Neural cell (in vitro differentiated cells): ENCODE measurements at regions not wholly inside any gene's neighbourhood (a gene's known extent, or its start where the extent isn't known, plus 50 kb on each side); places are given as distances from the start of the nearest gene placed in this dataset.
"Not testable (repeated sequence)": the region's sequence is repeated elsewhere in the genome, so short reads cannot be mapped to it uniquely, and the experiment has no call there.

ENCODE experiments used
- H2AFZ ChIP-seq: fragments of 200-600, 300-800 bp; sonication (generic), shearing (Covaris generic); 2 replicates; pipeline ENCODE4 v1.6.0; 2014; ENCODE audit warnings: low read depth, mild to moderate bottlenecking, antibody characterized with exemption, low read length, moderate library complexity
- H3F3A ChIP-seq: fragments of 200-600 bp; shearing (Covaris generic); 2 replicates; pipeline ENCODE4 v1.6.1; 2016; ENCODE audit warnings: mild to moderate bottlenecking, moderate library complexity, mixed read lengths, antibody characterized with exemption, low read length; ENCODE audit not compliant: insufficient read depth, poor library complexity, severe bottlenecking
- H3K27ac ChIP-seq: fragments of 200-600, 300-800 bp; sonication (generic), shearing (Covaris generic); 2 replicates; pipeline ENCODE4 v1.5.1; 2014; ENCODE audit warnings: mild to moderate bottlenecking, low read length, moderate library complexity
- H3K27me3 ChIP-seq: fragments of 300-800, 200-600 bp; sonication (generic), shearing (Covaris generic); 2 replicates; pipeline ENCODE4 v1.6.0; 2014; ENCODE audit warnings: mild to moderate bottlenecking, low read depth, low read length, moderate library complexity; ENCODE audit not compliant: insufficient read depth
- H3K36me3 ChIP-seq: fragments of 300-800, 200-600 bp; sonication (generic), shearing (Covaris generic); 2 replicates; pipeline ENCODE4 v1.5.1; 2014; ENCODE audit warnings: mild to moderate bottlenecking, antibody characterized with exemption, low read length, moderate library complexity; ENCODE audit not compliant: insufficient read depth
- H3K4me2 ChIP-seq: fragments of 300-800, 200-600 bp; sonication (generic), shearing (Covaris generic); 2 replicates; pipeline ENCODE4 v1.6.0; 2014; ENCODE audit warnings: mild to moderate bottlenecking, low read length
- H3K4me3 ChIP-seq: fragments of 300-800, 200-600 bp; sonication (generic), shearing (Covaris generic); 2 replicates; pipeline ENCODE4 v1.5.1; 2014; ENCODE audit warnings: mild to moderate bottlenecking, low read length, moderate library complexity
- H3K79me2 ChIP-seq: fragments of 200-600 bp; shearing (Covaris generic); replicated peaks from 2 replicates; pipeline ENCODE4 v1.6.0; 2014; ENCODE audit warnings: mild to moderate bottlenecking, low read length, moderate library complexity; ENCODE audit not compliant: insufficient read depth
- H3K9ac ChIP-seq: fragments of 300-800, 200-600 bp; sonication (generic), shearing (Covaris generic); 2 replicates; pipeline ENCODE4 v1.6.1; 2016; ENCODE audit warnings: mild to moderate bottlenecking, low read length, mixed read lengths
- H3K9me2 ChIP-seq: fragments of 200-600 bp; shearing (Covaris generic); 2 replicates; pipeline ENCODE4 v1.6.1; 2016; ENCODE audit warnings: mild to moderate bottlenecking, low read length, mixed read lengths; ENCODE audit not compliant: insufficient read depth
- H3K9me3 ChIP-seq: fragments of 200-600, 300-800 bp; sonication (generic), shearing (Covaris generic); 2 replicates; pipeline ENCODE4 v1.6.1; 2016; ENCODE audit warnings: mild to moderate bottlenecking, mixed run types, low read length, moderate library complexity, mixed read lengths
- H4K20me1 ChIP-seq: fragments of 200-600 bp; shearing (Covaris generic); 2 replicates; pipeline ENCODE4 v1.6.1; 2016; ENCODE audit warnings: mild to moderate bottlenecking, mixed run types; ENCODE audit not compliant: insufficient read depth
- EP300 ChIP-seq: fragments of 450-650 bp; conservative IDR thresholded peaks from 2 replicates; pipeline ENCODE4 v1.6.1; 2014; ENCODE audit warnings: antibody characterized with exemption, mild to moderate bottlenecking, moderate library complexity; ENCODE audit not compliant: poor library complexity, severe bottlenecking
- EZH2 ChIP-seq: fragments of 200-600, 300-800 bp; shearing (Covaris generic), sonication (generic); IDR thresholded peaks from 2 replicates; pipeline ENCODE4 v1.6.1; 2014; ENCODE audit warnings: antibody characterized with exemption, low read length, borderline replicate concordance, mild to moderate bottlenecking; ENCODE audit not compliant: insufficient read depth, poor library complexity, severe bottlenecking
- MXI1 ChIP-seq: fragments of 450-650 bp; conservative IDR thresholded peaks from 2 replicates; pipeline ENCODE4 v1.6.1; 2014; ENCODE audit warnings: antibody characterized with exemption, mild to moderate bottlenecking; ENCODE audit not compliant: poor library complexity, severe bottlenecking
- POLR2AphosphoS5 ChIP-seq: IDR thresholded peaks from 2 replicates; pipeline ENCODE4 v1.6.1; 2012
- RAD21 ChIP-seq: fragments of 450-650 bp; conservative IDR thresholded peaks from 2 replicates; pipeline ENCODE4 v1.6.1; 2014; ENCODE audit warnings: antibody characterized with exemption, mild to moderate bottlenecking, moderate library complexity
- SMC3 ChIP-seq: fragments of 450-650 bp; conservative IDR thresholded peaks from 2 replicates; pipeline ENCODE4 v1.6.1; 2014; ENCODE audit warnings: antibody characterized with exemption, mild to moderate bottlenecking, moderate library complexity; ENCODE audit not compliant: poor library complexity
- TAF1 ChIP-seq: IDR thresholded peaks from 2 replicates; pipeline ENCODE4 v1.6.1; 2012; ENCODE audit warnings: low read depth
- TF ChIP-seq, protein P1 (sequence below): IDR thresholded peaks from 2 replicates; pipeline ENCODE4 v1.6.1; 2012; ENCODE audit warnings: borderline replicate concordance
- TF ChIP-seq, protein P2 (sequence below): fragments of 450-650 bp; IDR thresholded peaks from 2 replicates; pipeline ENCODE4 v1.5.1; 2014; ENCODE audit warnings: antibody characterized with exemption, mild to moderate bottlenecking, moderate library complexity; ENCODE audit not compliant: poor library complexity, severe bottlenecking

DNA sequence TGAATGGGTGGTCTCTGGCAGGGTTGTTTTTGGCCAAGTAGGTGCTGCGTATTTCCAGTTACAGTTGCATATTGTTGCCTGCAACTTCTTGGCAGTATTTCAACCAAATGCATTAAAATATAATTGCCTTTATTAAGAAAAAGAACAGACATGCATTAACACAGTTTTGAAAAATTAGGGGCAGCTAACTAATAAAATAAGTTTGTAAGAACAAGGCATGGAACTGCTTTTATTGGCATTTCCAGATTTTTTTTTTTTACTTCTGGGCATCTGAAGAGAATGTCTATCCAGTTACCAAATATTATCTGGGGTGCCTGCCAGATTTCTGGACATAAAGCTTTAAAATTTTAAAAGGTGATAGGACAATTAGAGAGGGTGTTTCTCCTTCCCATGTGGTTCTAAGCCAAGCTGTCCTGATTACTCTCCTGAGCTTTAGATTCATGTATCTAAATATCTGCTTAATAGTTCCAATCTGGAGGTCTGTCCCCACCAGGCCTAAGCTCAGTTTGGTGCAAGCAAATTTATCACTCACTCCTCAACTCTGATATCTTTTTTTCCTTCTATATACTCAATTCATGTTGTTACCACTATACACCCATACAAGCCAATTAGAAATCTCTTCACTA is 553.3 kb upstream of the USP24 start:
- Histone ChIP-seq H3K9me2 (no peaks in the 10 kb centered on the region), H3K27me3 (no peaks in the 10 kb centered on the region), H3K4me2 (no peak overlapping the region), H3K9ac (no peak overlapping the region), H3K4me3 (no peak overlapping the region), H3K27ac (no peak overlapping the region), H3F3A (no peaks in the 10 kb centered on the region), H3K9me3 (no peaks in the 10 kb centered on the region), H2AFZ (no peak overlapping the region), H3K36me3 (no peaks in the 10 kb centered on the region), H3K79me2 (no peaks in the 10 kb centered on the region), H4K20me1 (no peaks in the 10 kb centered on the region)
- TF ChIP-seq RAD21 (no peak), TAF1 (no peak), EZH2 (no peak), POLR2AphosphoS5 (no peak), MXI1 (no peak), SMC3 (no peak), EP300 (no peak)
- TF ChIP-seq, protein P1, sequence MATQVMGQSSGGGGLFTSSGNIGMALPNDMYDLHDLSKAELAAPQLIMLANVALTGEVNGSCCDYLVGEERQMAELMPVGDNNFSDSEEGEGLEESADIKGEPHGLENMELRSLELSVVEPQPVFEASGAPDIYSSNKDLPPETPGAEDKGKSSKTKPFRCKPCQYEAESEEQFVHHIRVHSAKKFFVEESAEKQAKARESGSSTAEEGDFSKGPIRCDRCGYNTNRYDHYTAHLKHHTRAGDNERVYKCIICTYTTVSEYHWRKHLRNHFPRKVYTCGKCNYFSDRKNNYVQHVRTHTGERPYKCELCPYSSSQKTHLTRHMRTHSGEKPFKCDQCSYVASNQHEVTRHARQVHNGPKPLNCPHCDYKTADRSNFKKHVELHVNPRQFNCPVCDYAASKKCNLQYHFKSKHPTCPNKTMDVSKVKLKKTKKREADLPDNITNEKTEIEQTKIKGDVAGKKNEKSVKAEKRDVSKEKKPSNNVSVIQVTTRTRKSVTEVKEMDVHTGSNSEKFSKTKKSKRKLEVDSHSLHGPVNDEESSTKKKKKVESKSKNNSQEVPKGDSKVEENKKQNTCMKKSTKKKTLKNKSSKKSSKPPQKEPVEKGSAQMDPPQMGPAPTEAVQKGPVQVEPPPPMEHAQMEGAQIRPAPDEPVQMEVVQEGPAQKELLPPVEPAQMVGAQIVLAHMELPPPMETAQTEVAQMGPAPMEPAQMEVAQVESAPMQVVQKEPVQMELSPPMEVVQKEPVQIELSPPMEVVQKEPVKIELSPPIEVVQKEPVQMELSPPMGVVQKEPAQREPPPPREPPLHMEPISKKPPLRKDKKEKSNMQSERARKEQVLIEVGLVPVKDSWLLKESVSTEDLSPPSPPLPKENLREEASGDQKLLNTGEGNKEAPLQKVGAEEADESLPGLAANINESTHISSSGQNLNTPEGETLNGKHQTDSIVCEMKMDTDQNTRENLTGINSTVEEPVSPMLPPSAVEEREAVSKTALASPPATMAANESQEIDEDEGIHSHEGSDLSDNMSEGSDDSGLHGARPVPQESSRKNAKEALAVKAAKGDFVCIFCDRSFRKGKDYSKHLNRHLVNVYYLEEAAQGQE: no peak
- TF ChIP-seq, protein P2, sequence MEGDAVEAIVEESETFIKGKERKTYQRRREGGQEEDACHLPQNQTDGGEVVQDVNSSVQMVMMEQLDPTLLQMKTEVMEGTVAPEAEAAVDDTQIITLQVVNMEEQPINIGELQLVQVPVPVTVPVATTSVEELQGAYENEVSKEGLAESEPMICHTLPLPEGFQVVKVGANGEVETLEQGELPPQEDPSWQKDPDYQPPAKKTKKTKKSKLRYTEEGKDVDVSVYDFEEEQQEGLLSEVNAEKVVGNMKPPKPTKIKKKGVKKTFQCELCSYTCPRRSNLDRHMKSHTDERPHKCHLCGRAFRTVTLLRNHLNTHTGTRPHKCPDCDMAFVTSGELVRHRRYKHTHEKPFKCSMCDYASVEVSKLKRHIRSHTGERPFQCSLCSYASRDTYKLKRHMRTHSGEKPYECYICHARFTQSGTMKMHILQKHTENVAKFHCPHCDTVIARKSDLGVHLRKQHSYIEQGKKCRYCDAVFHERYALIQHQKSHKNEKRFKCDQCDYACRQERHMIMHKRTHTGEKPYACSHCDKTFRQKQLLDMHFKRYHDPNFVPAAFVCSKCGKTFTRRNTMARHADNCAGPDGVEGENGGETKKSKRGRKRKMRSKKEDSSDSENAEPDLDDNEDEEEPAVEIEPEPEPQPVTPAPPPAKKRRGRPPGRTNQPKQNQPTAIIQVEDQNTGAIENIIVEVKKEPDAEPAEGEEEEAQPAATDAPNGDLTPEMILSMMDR: no peak

DNA sequence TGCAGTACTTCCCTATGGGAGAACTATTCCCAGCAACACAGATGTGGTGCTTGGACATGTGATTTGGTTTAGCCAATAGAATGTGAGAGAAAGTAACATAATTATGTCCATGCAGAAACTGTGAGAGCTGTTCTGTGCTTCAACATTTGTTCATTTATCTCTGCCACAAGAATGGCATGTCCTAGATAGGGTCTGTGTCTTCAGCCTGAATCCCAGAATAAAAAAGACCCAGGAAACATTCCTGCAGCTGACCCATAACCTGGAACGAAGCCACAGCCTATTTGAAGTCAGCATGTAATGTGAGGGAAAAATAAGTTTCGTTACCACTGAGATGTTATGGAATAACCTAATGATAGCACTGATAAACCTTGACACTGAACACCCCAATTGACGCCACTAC is 552.0 kb upstream of the USP24 start:
- Histone ChIP-seq H3K4me2 (no peak overlapping the region), H2AFZ (no peak overlapping the region), H3K27me3 (no peaks in the 10 kb centered on the region), H3K4me3 (no peak overlapping the region), H4K20me1 (no peaks in the 10 kb centered on the region), H3K36me3 (no peaks in the 10 kb centered on the region), H3K9ac (no peak overlapping the region), H3K27ac (no peak overlapping the region), H3K9me3 (no peaks in the 10 kb centered on the region), H3K79me2 (no peaks in the 10 kb centered on the region), H3F3A (no peaks in the 10 kb centered on the region), H3K9me2 (no peaks in the 10 kb centered on the region)
- TF ChIP-seq TAF1 (no peak), SMC3 (no peak), EZH2 (no peak), RAD21 (no peak)
- TF ChIP-seq, protein P1: no peak

DNA sequence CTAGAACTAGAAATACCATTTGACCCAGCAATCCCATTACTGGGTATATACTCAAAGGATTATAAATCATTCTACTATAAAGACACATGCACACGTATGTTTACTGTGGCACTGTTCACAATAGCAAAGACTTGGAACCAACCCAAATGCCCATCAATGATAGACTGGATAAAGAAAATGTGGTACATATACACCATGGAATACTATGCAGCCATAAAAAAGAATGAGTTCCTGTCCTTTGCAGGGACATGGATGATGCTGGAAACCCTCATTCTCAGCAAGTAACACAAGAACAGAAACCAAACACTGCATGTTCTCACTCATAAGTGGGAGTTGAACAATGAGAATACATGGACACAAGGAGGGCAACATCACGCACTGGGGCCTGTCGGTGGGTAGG is 550.3 kb upstream of the USP24 start:
- H3K4me3 ChIP-seq, H3K4me2 ChIP-seq, H3K27ac ChIP-seq, H3K36me3 ChIP-seq, H4K20me1 ChIP-seq, H3F3A ChIP-seq, H3K9ac ChIP-seq, H3K27me3 ChIP-seq, H2AFZ ChIP-seq, H3K79me2 ChIP-seq, H3K9me2 ChIP-seq, H3K9me3 ChIP-seq: not testable (repeated sequence)
